GM12878 (cell line): ENCODE measurements at regions not wholly inside any gene's neighbourhood (a gene's known extent, or its start where the extent isn't known, plus 50 kb on each side); places are given as distances from the start of the nearest gene placed in this dataset.

Experiments used
- ATAC-seq: fragments of 200-7000 bp; cut with Tn5 transposase; 3 replicates; pipeline ENCODE4 v1.9.1; 2020; ENCODE audit warnings: mild to moderate bottlenecking, moderate library complexity
- BruUV-seq: library from RNA; stranded (reverse); fragments of 400-500 nt; replicated peaks from 2 replicates; lab custom pipeline; 2021; lab: Mats Ljungman, UMichigan
- CTCF ChIA-PET: fragments of 300-600 bp; sonication (Branson Sonifier 250); formaldehyde crosslinking; extraction: SDS; loops from one replicate; lab custom pipeline; 2021; ENCODE audit warnings: inconsistent platforms; lab: Yijun Ruan, JAX
- POLR2A ChIA-PET: fragments of 350-600 bp; formaldehyde crosslinking; extraction: SDS; loops from one replicate; lab custom pipeline; 2021; ENCODE audit warnings: inconsistent platforms; lab: Charles Lee
- RAD21 ChIA-PET: fragments of 300-600 bp; sonication (Branson Sonifier 250); formaldehyde crosslinking; loops from one replicate; lab custom pipeline; 2023; ENCODE audit warnings: antibody characterized with exemption; ENCODE audit not compliant: unreplicated experiment; lab: Charles Lee
- SMC1A ChIA-PET: fragments of 300-600 bp; sonication (Branson Sonifier 250); formaldehyde crosslinking; loops from one replicate; lab custom pipeline; 2023; ENCODE audit not compliant: unreplicated experiment, uncharacterized antibody; lab: Charles Lee
- DNase-seq: peaks from one replicate; pipeline ENCODE4 v3.0.0-alpha.2; 2011; ENCODE audit warnings: low read depth, low spot score
- FAIRE-seq: peaks from 3 replicates; lab custom pipeline; 2011; peaks lifted over from hg19 to GRCh38; lab: Jason Lieb, UNC
- H2AFZ ChIP-seq: 2 replicates; pipeline ENCODE4 v1.6.0; 2011; ENCODE audit warnings: low read depth, low read length, control low read depth; ENCODE audit not compliant: control insufficient read depth
- H3K27ac ChIP-seq: 2 replicates; pipeline ENCODE4 v1.5.1; 2011; ENCODE audit warnings: control low read depth; ENCODE audit not compliant: control insufficient read depth, insufficient read depth
- H3K27me3 ChIP-seq, 2 experiments: replicated peaks in 1 of 2; 2 replicates each; pipeline versions ENCODE4 v1.6.0 to v1.6.1; 2011; ENCODE audit warnings: low read length in 1 of 2; ENCODE audit not compliant: control insufficient read depth in 2 of 2, insufficient read depth in 2 of 2
- H3K36me3 ChIP-seq, 2 experiments: 2 replicates each; pipeline ENCODE4 v1.5.1; 2011; ENCODE audit warnings: low read length in 1 of 2; ENCODE audit not compliant: control insufficient read depth in 2 of 2, insufficient read depth in 2 of 2
- H3K4me1 ChIP-seq: 2 replicates; pipeline ENCODE4 v1.6.1; 2011; ENCODE audit warnings: mild to moderate bottlenecking, low read length, moderate library complexity, mixed read lengths; ENCODE audit not compliant: control insufficient read depth, insufficient read depth
- H3K4me2 ChIP-seq: 2 replicates; pipeline ENCODE4 v1.6.0; 2011; ENCODE audit warnings: control low read depth; ENCODE audit not compliant: control insufficient read depth, insufficient read depth
- H3K4me3 ChIP-seq: fragments of 200-600 bp; sonication (generic); 2 replicates; pipeline ENCODE4 v1.5.1; 2016
- H3K79me2 ChIP-seq: 2 replicates; pipeline ENCODE4 v1.6.0; 2011; ENCODE audit warnings: low read length; ENCODE audit not compliant: control insufficient read depth, insufficient read depth
- H3K9ac ChIP-seq: 2 replicates; pipeline ENCODE4 v1.8.0; 2011; ENCODE audit warnings: low read length, control low read depth, mixed read lengths; ENCODE audit not compliant: control insufficient read depth, insufficient read depth
- H3K9me3 ChIP-seq: replicated peaks from 3 replicates; pipeline ENCODE4 v1.5.1; 2011; ENCODE audit warnings: mild to moderate bottlenecking, low read length; ENCODE audit not compliant: control insufficient read depth, insufficient read depth
- H4K20me1 ChIP-seq: 2 replicates; pipeline ENCODE4 v1.6.0; 2011; ENCODE audit not compliant: control insufficient read depth, insufficient read depth
- ATF2 ChIP-seq: IDR thresholded peaks from 2 replicates; pipeline ENCODE4 v1.6.1; 2012; ENCODE audit warnings: low read length, inconsistent platforms
- BCLAF1 ChIP-seq: fragments of 450-650 bp; IDR thresholded peaks from 2 replicates; pipeline ENCODE4 v1.6.1; 2017; ENCODE audit warnings: antibody characterized with exemption, mild to moderate bottlenecking, moderate library complexity
- FOXM1 ChIP-seq: IDR thresholded peaks from 2 replicates; pipeline ENCODE4 v1.6.1; 2012; ENCODE audit warnings: low read depth, mild to moderate bottlenecking, inconsistent platforms, low read length, moderate library complexity
- KLF5 ChIP-seq: fragments of 450-650 bp; IDR thresholded peaks from 2 replicates; pipeline ENCODE4 v1.6.1; 2014; ENCODE audit warnings: mild to moderate bottlenecking; ENCODE audit not compliant: partially characterized antibody
- REST ChIP-seq: IDR thresholded peaks from 2 replicates; pipeline ENCODE4 v1.6.1; 2012; ENCODE audit warnings: mild to moderate bottlenecking, low read depth, low read length
- TARDBP ChIP-seq: IDR thresholded peaks from 2 replicates; pipeline ENCODE4 v1.6.1; 2016; ENCODE audit warnings: borderline replicate concordance
- WGBS: methylation state at CpG from one replicate; pipeline ENCODE4 v1.1.6; 2016; ENCODE audit warnings: low lambda C conversion rate; ENCODE audit not compliant: insufficient replicate concordance, insufficient coverage; ENCODE audit errors: missing lambda C conversion rate; 5-methylcytosine and 5-hydroxymethylcytosine counted together
- in situ Hi-C: fragments of 300-500 bp; cut with MboI; formaldehyde crosslinking; loops from 9 replicates; pipeline ENCODE4 v1.14.3; 2018; ENCODE audit warnings: mixed read lengths
- intact Hi-C: fragments of 100-400 bp; cut with micrococcal nuclease; formaldehyde crosslinking; loops from one replicate; pipeline ENCODE4 v1.14.2; 2022; ENCODE audit not compliant: unreplicated experiment

- Histone ChIP-seq H3K27me3 (no peaks in the 10 kb centered on the region), H3K4me2 (no peak overlapping the region), H3K79me2 (no peaks in the 10 kb centered on the region), H3K27ac (no peak overlapping the region), H3K9me3 (no peaks in the 10 kb centered on the region), H3K4me1 (no peaks in the 10 kb centered on the region), H3K9ac (no peak overlapping the region), H3K4me3 (no peak overlapping the region), H3K36me3 (no peaks in the 10 kb centered on the region), H4K20me1 (no peaks in the 10 kb centered on the region), H2AFZ (no peak overlapping the region)
- no peak for TF ChIP-seq FOXM1
- TF ChIP-seq KLF5: no peak
- no peak for TF ChIP-seq REST
- TF ChIP-seq TARDBP: no peak
- no peak for TF ChIP-seq ATF2
- no peak for TF ChIP-seq BCLAF1
- DNase-seq: no peak
- POLR2A ChIA-PET: no interaction called here
- CTCF ChIA-PET: interaction anchor here (1.4 kb wide), 1 partner anchor 9 kb away, joined by 4 read pairs; no protein-coding TSS in a partner anchor
- in situ Hi-C loops (no loop called here), intact Hi-C loops (no loop called here)
- 0% methylated on average over 1 of the region's 1 CpG for WGBS
- BruUV-seq: no TSS peak
- RAD21 ChIA-PET: interaction anchor here (0.6 kb wide), 1 partner anchor 78 kb away, joined by 4 read pairs; no protein-coding TSS in a partner anchor
- no peak for ATAC-seq
- SMC1A ChIA-PET: interaction anchor here (1.0 kb wide), 2 partner anchors 12 to 86 kb away, joined by 3 read pairs; no protein-coding TSS in a partner anchor
- no peak for FAIRE-seq
Observed at GRCh38 chr4:30641345-30641744, 78.8 kb upstream of the PCDH7 start.
